ENCODE measurements at regions not wholly inside any gene's neighbourhood (a gene's known extent, or its start where the extent isn't known, plus 50 kb on each side); places are given as distances from the start of the nearest gene placed in this dataset.

- no peak for TF ChIP-seq YY1 (IDR thresholded peaks at IDR 0.05; ENCODE audit: insufficient read depth, insufficient read length)
- TF ChIP-seq ZNF274 (IDR thresholded peaks at IDR 0.05; ENCODE audit: low read depth, low read length) = no peak
Measured at GRCh38 chr10:78589687-78590086, 479.1 kb upstream of the ZMIZ1 start.
